ENCODE measurements at regions not wholly inside any gene's neighbourhood (a gene's known extent, or its start where the extent isn't known, plus 50 kb on each side); places are given as distances from the start of the nearest gene placed in this dataset.
A peak's percentile ranks its signal among the peaks of the same experiment; 100 is the strongest.

DNA sequence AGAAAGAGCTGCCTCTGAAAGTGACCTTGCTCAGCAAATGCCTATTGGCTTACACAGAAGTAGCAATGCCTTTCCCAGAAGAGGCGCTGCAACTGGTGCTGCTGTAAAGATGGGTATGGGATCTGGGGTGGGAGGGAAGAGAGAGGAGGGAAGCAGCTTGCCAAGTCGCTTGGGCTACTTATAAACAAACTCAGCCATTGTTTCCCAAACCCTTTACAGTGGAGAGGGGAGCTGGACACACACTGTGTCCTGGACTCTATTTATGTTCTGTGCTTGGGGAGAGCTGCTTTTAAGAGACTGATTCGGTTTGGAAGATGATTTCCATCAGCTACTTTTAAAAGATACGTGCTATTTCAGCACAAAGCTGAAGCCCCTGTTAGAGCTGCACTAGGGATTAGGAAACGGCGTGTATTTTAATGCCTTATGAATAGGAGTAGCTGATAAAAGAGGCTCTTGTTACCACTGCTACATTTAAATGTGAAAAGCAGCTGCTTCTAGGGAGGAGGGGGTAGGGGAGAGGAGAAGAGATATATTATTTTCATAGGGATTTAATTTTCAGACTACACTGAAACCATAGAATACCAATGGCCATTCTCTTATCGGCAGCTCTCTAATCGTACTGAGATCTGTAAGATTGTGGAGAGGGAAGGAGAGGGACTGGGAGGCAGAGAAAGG lies 440.6 kb downstream of the MCTP2 start:
- Histone ChIP-seq H3K4me3 (peak overlapping the region in 1 of 4 donors; percentile 24), H3K4me1 (peaks cover 0 to 45% (median 13%) of the 10 kb centered on the region in 3 donors), H3K36me3 (no peaks in the 10 kb centered on the region), H3K27me3 (peaks cover 0 to 19% (median 0%) of the 10 kb centered on the region in 4 donors), H3K27ac (peak overlapping the region in 3 of 4 donors; percentile 60 to 68 (median 68)), H3K9me3 (no peaks in the 10 kb centered on the region)
- WGBS, 2 donors = 45 to 60% methylated on average over 7 to 8 of the region's 8 CpGs
- TF ChIP-seq, protein P1, sequence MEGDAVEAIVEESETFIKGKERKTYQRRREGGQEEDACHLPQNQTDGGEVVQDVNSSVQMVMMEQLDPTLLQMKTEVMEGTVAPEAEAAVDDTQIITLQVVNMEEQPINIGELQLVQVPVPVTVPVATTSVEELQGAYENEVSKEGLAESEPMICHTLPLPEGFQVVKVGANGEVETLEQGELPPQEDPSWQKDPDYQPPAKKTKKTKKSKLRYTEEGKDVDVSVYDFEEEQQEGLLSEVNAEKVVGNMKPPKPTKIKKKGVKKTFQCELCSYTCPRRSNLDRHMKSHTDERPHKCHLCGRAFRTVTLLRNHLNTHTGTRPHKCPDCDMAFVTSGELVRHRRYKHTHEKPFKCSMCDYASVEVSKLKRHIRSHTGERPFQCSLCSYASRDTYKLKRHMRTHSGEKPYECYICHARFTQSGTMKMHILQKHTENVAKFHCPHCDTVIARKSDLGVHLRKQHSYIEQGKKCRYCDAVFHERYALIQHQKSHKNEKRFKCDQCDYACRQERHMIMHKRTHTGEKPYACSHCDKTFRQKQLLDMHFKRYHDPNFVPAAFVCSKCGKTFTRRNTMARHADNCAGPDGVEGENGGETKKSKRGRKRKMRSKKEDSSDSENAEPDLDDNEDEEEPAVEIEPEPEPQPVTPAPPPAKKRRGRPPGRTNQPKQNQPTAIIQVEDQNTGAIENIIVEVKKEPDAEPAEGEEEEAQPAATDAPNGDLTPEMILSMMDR (IDR thresholded peaks at IDR 0.05) = no peak
- no peak for TF ChIP-seq POLR2A (IDR thresholded peaks at IDR 0.05)
- DNase-seq = no peak
- intact Hi-C loops (cut with DNase I) = no loop called here

DNA sequence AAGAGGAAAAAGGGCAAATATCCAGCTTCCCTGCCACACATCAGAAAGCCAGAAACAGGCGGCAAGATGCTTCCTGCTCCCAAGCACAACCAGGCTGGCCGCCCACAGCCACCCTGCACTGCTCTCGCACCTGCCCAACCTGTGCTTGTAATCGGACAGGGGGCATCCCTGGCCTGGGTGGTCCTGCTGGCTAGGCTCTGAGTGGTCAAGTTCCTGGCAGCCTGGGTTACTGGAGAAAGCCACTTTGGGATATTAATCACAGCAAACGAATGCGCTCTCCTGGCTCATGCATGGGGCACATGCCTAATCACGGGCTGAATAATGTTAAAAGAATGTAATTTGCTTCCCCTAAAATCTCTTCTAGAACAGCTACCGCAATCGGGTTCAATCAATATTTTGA lies 442.4 kb downstream of the MCTP2 start:
- Histone ChIP-seq H3K4me1 (peaks cover 0 to 53% (median 13%) of the 10 kb centered on the region in 3 donors), H3K27me3 (peaks cover 0 to 14% (median 0%) of the 10 kb centered on the region in 4 donors), H3K4me3 (peak overlapping the region in 1 of 4 donors; percentile 18), H3K27ac (no peak overlapping the region), H3K9me3 (no peaks in the 10 kb centered on the region), H3K36me3 (no peaks in the 10 kb centered on the region)
- TF ChIP-seq, protein P1 (IDR thresholded peaks at IDR 0.05) = no peak
- no peak for TF ChIP-seq POLR2A (IDR thresholded peaks at IDR 0.05)
- 43 to 46% methylated on average over 5 to 9 of the region's 9 CpGs for WGBS, 2 donors
- intact Hi-C loops (cut with DNase I) = no loop called here
- no peak for DNase-seq

DNA sequence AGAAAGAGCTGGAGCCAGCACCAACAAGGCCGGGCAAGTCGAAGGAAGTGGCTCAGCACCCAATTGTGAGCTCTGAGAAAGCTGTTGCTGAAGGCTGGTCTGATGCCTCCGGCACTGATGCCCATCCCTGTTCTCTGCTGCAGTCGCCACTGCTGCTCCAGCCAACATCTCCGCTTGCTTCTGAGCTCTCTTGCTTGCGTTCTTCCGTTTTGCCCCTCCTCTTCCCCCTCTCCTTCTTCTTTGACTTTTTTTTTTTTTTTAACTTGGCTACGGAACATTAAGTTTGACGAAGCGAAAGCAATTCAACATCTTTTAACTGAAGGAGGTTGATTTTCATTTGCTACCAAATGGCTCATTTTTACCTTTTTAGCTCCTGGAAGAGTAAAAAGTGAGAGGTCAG lies 442.9 kb downstream of the MCTP2 start:
- TF ChIP-seq, protein P1 (IDR thresholded peaks at IDR 0.05) = no peak
- TF ChIP-seq POLR2A (IDR thresholded peaks at IDR 0.05) = no peak
- WGBS, 2 donors = 42 to 51% methylated on average over 9 to 10 of the region's 10 CpGs
- Histone ChIP-seq H3K4me3 (peak overlapping the region in 1 of 4 donors; percentile 18), H3K36me3 (no peaks in the 10 kb centered on the region), H3K4me1 (peaks cover 0 to 53% (median 13%) of the 10 kb centered on the region in 3 donors), H3K9me3 (no peaks in the 10 kb centered on the region), H3K27ac (no peak overlapping the region), H3K27me3 (peaks cover 0 to 14% (median 0%) of the 10 kb centered on the region in 4 donors)
- DNase-seq = no peak
- intact Hi-C loops (cut with DNase I) = no loop called here

DNA sequence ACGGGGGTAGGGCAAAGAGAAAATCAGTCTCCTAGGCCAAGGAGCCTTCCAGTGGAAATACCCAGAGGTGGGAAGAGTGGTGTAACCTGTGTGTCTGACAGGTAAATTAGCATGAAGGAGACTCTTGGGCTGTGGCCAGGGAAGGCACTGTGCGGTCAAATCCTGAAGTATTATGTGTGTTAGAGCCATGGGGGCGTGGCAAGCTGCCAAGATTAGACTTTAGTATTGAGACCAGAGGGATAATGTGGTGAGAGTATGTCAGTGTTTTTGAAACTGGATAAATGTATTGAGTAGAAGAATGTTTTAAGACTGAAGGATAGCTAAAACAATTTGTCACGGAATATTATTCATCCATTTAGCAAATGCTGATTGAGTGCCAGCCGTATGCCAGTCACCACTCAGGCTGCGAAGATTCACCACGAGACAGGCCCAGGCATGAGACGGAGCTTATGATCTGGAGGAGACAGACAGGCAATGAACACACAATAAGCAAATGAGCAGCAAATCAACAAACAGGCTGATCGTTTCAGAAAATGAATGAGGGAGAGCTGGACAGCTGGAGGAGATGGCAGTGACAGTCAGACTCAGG lies 445.9 kb downstream of the MCTP2 start:
- no peak for DNase-seq
- 44 to 57% methylated on average over 9 of the region's 9 CpGs for whole genome bisulfite sequencing, 2 donors
- no peaks in the 10 kb centered on the region for H3K9me3 ChIP-seq
- TF ChIP-seq, protein P1 (IDR thresholded peaks at IDR 0.05) = no peak
- TF ChIP-seq POLR2A (IDR thresholded peaks at IDR 0.05) = no peak
- H3K4me3 ChIP-seq = no peak overlapping the region
- intact Hi-C loops (cut with DNase I) = no loop called here
- H3K36me3 ChIP-seq = no peaks in the 10 kb centered on the region
- no peak overlapping the region for H3K27ac ChIP-seq
- H3K4me1 ChIP-seq = peaks cover 0 to 40% (median 3%) of the 10 kb centered on the region in 3 donors
- H3K27me3 ChIP-seq = peaks cover 0 to 6% (median 0%) of the 10 kb centered on the region in 4 donors

DNA sequence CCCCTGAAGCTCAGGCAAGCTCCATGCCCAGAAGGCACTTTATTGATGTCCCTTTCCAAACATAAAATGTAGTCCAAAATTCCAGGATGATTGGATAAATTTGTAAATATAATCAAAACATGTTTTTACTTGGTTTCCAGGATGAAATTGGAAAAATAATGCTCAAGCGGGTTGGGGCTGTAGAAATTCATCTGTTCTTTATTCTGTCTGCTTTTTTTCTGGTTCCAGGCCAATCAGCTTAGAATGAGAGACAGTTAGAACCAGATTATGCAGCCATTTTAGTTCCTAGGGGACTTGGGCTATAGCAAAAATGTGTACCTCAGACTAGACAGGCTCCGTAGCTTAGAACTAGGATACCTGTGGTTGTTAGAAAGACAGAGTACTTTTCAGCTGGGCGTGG lies 450.8 kb downstream of the MCTP2 start:
- no peak for DNase-seq
- no peak for TF ChIP-seq POLR2A (IDR thresholded peaks at IDR 0.05)
- TF ChIP-seq, protein P1 (IDR thresholded peaks at IDR 0.05) = no peak
- Histone ChIP-seq H3K4me3 (no peak overlapping the region), H3K27ac (no peak overlapping the region), H3K9me3 (no peaks in the 10 kb centered on the region), H3K27me3 (no peaks in the 10 kb centered on the region), H3K4me1 (peaks cover 0 to 7% (median 0%) of the 10 kb centered on the region in 3 donors), H3K36me3 (no peaks in the 10 kb centered on the region)
- intact Hi-C loops (cut with DNase I) = no loop called here
- 83 to 94% methylated on average over 3 of the region's 3 CpGs for WGBS, 2 donors
